GM12878 (cell line): ENCODE measurements at regions not wholly inside any gene's neighbourhood (a gene's known extent, or its start where the extent isn't known, plus 50 kb on each side); places are given as distances from the start of the nearest gene placed in this dataset.

ENCODE experiments used
- CBFB ChIP-seq: IDR thresholded peaks from 2 replicates; pipeline ENCODE4 v1.6.1; 2016; ENCODE audit warnings: antibody characterized with exemption, low read depth
- MAX ChIP-seq: IDR thresholded peaks from 2 replicates; pipeline ENCODE4 v1.6.1; 2012; ENCODE audit warnings: low read depth, low read length, improper control_type of control experiment
- SIN3A ChIP-seq: IDR thresholded peaks from 2 replicates; pipeline ENCODE4 v1.6.1; 2012; ENCODE audit warnings: low read depth, low read length, improper control_type of control experiment
- STAT1 ChIP-seq: fragments of 450-650 bp; conservative IDR thresholded peaks from 2 replicates; pipeline ENCODE4 v1.6.1; 2014; ENCODE audit warnings: antibody characterized with exemption, mild to moderate bottlenecking
- TAF1 ChIP-seq: IDR thresholded peaks from 2 replicates; pipeline ENCODE4 v1.6.1; 2011; ENCODE audit warnings: mild to moderate bottlenecking, low read depth, low read length, borderline replicate concordance
- TF ChIP-seq, protein P1 (sequence below), 3 experiments: IDR thresholded peaks in 2 of 3; conservative IDR thresholded peaks in 1 of 3; 2 replicates each; pipeline ENCODE4 v1.5.1; 2011; ENCODE audit warnings: low read depth in 3 of 3, low read length in 3 of 3, mild to moderate bottlenecking in 3 of 3, control low read depth in 2 of 3, moderate library complexity in 2 of 3, inconsistent platforms in 1 of 3, mixed read lengths in 1 of 3; ENCODE audit not compliant: control insufficient read depth in 2 of 3, insufficient read depth in 1 of 3; ENCODE audit errors: extremely low read depth in 1 of 3

DNA sequence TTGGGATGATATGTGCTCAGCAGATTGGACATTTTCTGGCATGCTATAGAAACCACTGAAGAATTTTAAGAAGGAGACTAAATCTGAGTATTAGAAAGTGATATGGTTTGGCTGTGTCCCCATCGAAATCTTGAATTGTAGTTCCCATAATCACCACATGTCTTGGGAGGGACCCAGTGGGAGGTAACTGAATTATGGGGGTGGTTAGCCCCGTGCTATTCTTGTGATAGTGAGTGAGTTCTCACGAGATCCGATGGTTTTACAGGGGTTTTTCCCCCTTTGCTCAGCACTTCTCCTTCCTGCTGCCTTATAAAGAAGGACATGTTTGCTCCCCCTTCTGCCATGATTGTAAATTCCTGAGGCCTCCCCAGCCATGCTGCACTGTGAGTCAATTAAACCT lies 535.9 kb upstream of the VRK2 start:
- TF ChIP-seq MAX (no peak), CBFB (no peak), TAF1 (no peak), STAT1 (no peak), SIN3A (no peak)
- TF ChIP-seq, protein P1, sequence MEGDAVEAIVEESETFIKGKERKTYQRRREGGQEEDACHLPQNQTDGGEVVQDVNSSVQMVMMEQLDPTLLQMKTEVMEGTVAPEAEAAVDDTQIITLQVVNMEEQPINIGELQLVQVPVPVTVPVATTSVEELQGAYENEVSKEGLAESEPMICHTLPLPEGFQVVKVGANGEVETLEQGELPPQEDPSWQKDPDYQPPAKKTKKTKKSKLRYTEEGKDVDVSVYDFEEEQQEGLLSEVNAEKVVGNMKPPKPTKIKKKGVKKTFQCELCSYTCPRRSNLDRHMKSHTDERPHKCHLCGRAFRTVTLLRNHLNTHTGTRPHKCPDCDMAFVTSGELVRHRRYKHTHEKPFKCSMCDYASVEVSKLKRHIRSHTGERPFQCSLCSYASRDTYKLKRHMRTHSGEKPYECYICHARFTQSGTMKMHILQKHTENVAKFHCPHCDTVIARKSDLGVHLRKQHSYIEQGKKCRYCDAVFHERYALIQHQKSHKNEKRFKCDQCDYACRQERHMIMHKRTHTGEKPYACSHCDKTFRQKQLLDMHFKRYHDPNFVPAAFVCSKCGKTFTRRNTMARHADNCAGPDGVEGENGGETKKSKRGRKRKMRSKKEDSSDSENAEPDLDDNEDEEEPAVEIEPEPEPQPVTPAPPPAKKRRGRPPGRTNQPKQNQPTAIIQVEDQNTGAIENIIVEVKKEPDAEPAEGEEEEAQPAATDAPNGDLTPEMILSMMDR (IDR thresholded peaks at IDR 0.05 in 2 of 3, conservative IDR thresholded peaks at IDR 0.05 in 1 of 3; ENCODE audit: control insufficient read depth in 2 of 3, extremely low read depth in 1 of 3, insufficient read depth in 1 of 3, low read depth in 3 of 3, low read length in 3 of 3), result no peak
